PFSK-1 (cell line): ENCODE measurements at regions not wholly inside any gene's neighbourhood (a gene's known extent, or its start where the extent isn't known, plus 50 kb on each side); places are given as distances from the start of the nearest gene placed in this dataset.

Experiments
- FOXP2 ChIP-seq: optimal IDR thresholded peaks from 2 replicates; pipeline ENCODE3; 2011; ENCODE audit warnings: borderline replicate concordance, control low read depth, inconsistent platforms; ENCODE audit not compliant: insufficient read depth; ENCODE audit errors: extremely low read length, extremely low read depth
- POLR2AphosphoS5 ChIP-seq: IDR thresholded peaks from 2 replicates; pipeline ENCODE4 v1.6.1; 2012; ENCODE audit warnings: low read depth, mild to moderate bottlenecking, control low read depth, low read length, moderate library complexity
- SIN3A ChIP-seq: IDR thresholded peaks from 2 replicates; pipeline ENCODE4 v1.6.1; 2012; ENCODE audit warnings: mild to moderate bottlenecking, low read length, moderate library complexity, borderline replicate concordance; ENCODE audit not compliant: insufficient read depth
- TAF1 ChIP-seq: IDR thresholded peaks from 2 replicates; pipeline ENCODE4 v1.6.1; 2012; ENCODE audit warnings: low read length, control low read depth, borderline replicate concordance; ENCODE audit not compliant: insufficient read depth
- TF ChIP-seq, protein P1 (sequence below), 2 experiments: IDR thresholded peaks; 2 replicates each; pipeline versions ENCODE4 v1.6.1 to v1.8.0; 2011 to 2012; ENCODE audit warnings: low read depth in 2 of 2, low read length in 2 of 2, control low read depth in 1 of 2, inconsistent platforms in 1 of 2, mild to moderate bottlenecking in 1 of 2, moderate library complexity in 1 of 2; ENCODE audit not compliant: insufficient read depth in 1 of 2

DNA sequence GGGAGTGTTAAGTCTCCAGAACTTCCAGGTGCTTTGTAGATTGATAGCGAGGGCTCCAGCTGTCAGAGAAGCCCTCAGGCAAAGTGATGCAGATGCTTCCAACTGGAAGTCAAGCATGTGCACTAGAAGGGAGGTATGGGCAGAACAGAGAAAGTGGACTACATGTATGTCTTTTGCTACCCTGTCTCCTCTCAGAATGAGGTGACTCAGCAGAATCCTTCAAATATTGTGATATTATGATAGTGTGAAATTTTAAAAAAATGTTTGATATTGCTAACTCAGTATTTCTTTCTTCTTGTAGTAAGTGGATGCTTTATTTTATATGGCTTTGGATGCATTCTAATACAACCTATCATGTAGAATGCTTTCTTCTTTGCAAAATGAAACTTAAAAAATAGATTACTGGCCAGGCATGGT is 138.9 kb upstream of the SVIL start:
- TF ChIP-seq SIN3A (no peak), TAF1 (no peak), FOXP2 (no peak), POLR2AphosphoS5 (no peak)
- TF ChIP-seq, protein P1, sequence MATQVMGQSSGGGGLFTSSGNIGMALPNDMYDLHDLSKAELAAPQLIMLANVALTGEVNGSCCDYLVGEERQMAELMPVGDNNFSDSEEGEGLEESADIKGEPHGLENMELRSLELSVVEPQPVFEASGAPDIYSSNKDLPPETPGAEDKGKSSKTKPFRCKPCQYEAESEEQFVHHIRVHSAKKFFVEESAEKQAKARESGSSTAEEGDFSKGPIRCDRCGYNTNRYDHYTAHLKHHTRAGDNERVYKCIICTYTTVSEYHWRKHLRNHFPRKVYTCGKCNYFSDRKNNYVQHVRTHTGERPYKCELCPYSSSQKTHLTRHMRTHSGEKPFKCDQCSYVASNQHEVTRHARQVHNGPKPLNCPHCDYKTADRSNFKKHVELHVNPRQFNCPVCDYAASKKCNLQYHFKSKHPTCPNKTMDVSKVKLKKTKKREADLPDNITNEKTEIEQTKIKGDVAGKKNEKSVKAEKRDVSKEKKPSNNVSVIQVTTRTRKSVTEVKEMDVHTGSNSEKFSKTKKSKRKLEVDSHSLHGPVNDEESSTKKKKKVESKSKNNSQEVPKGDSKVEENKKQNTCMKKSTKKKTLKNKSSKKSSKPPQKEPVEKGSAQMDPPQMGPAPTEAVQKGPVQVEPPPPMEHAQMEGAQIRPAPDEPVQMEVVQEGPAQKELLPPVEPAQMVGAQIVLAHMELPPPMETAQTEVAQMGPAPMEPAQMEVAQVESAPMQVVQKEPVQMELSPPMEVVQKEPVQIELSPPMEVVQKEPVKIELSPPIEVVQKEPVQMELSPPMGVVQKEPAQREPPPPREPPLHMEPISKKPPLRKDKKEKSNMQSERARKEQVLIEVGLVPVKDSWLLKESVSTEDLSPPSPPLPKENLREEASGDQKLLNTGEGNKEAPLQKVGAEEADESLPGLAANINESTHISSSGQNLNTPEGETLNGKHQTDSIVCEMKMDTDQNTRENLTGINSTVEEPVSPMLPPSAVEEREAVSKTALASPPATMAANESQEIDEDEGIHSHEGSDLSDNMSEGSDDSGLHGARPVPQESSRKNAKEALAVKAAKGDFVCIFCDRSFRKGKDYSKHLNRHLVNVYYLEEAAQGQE (IDR thresholded peaks at IDR 0.05; ENCODE audit: insufficient read depth in 1 of 2, low read depth in 2 of 2, low read length in 2 of 2), result no peak

DNA sequence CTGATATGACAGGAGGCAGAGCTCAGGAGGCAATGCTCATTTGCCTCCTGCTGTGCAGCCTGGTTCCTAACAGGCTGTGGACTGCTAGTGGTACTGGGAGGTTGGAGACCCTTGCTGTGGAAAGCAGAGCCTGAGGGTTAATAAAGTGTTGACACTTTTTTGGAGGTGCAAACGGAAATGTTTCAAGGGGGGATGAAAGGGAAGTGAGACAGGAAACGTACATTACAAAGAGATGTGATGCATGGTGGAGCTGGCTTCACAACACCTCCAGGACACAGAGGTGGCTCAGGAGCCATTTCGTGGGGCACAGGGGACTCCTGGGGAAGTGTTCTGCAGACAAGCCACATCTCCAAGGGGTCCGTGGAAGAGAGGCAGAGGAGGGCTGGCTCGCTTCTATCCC is 137.6 kb upstream of the SVIL start:
- TF ChIP-seq POLR2AphosphoS5, result no peak
- TF ChIP-seq, protein P1 (IDR thresholded peaks at IDR 0.05; ENCODE audit: insufficient read depth in 1 of 2, low read depth in 2 of 2, low read length in 2 of 2), result no peak
- TF ChIP-seq SIN3A, result no peak
- TF ChIP-seq FOXP2, result no peak
- TF ChIP-seq TAF1, result no peak

GRCh38 chr10:29771376-29771775 is 136.6 kb upstream of the SVIL start:
- TF ChIP-seq FOXP2, result no peak
- no peak for TF ChIP-seq POLR2AphosphoS5
- TF ChIP-seq SIN3A, result no peak
- TF ChIP-seq TAF1, result no peak
- TF ChIP-seq, protein P1 (IDR thresholded peaks at IDR 0.05; ENCODE audit: insufficient read depth in 1 of 2, low read depth in 2 of 2, low read length in 2 of 2), result no peak

- TF ChIP-seq POLR2AphosphoS5 (no peak), SIN3A (no peak), TAF1 (no peak), FOXP2 (no peak)
- TF ChIP-seq, protein P1 (IDR thresholded peaks at IDR 0.05; ENCODE audit: insufficient read depth in 1 of 2, low read depth in 2 of 2, low read length in 2 of 2), result no peak
These were observed 133.2 kb upstream of the SVIL start for GRCh38 chr10:29767968-29768367.

DNA sequence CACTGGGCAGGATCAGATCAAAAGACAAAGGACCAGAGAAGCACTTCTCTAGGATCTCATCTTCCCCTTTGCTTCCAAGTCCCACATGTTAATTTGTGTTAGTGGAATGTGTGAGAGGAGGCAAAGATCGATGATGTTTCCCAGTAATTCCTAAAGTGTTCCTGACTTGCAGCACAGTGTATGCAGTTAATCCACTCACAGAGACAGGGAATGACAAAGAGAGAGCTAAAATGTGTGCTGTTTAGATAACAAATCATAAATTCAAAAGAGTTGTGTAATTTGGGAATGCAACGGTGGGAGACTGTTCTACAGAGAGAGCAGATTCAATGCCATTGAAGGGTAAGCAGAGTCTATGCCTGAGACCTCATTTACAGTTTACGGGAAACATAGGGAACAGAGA is 132.0 kb upstream of the SVIL start:
- TF ChIP-seq FOXP2, result no peak
- no peak for TF ChIP-seq POLR2AphosphoS5
- TF ChIP-seq SIN3A, result no peak
- TF ChIP-seq, protein P1 (IDR thresholded peaks at IDR 0.05; ENCODE audit: insufficient read depth in 1 of 2, low read depth in 2 of 2, low read length in 2 of 2), result no peak
- no peak for TF ChIP-seq TAF1
